ENCODE measurements at regions not wholly inside any gene's neighbourhood (a gene's known extent, or its start where the extent isn't known, plus 50 kb on each side); places are given as distances from the start of the nearest gene placed in this dataset.

DNA sequence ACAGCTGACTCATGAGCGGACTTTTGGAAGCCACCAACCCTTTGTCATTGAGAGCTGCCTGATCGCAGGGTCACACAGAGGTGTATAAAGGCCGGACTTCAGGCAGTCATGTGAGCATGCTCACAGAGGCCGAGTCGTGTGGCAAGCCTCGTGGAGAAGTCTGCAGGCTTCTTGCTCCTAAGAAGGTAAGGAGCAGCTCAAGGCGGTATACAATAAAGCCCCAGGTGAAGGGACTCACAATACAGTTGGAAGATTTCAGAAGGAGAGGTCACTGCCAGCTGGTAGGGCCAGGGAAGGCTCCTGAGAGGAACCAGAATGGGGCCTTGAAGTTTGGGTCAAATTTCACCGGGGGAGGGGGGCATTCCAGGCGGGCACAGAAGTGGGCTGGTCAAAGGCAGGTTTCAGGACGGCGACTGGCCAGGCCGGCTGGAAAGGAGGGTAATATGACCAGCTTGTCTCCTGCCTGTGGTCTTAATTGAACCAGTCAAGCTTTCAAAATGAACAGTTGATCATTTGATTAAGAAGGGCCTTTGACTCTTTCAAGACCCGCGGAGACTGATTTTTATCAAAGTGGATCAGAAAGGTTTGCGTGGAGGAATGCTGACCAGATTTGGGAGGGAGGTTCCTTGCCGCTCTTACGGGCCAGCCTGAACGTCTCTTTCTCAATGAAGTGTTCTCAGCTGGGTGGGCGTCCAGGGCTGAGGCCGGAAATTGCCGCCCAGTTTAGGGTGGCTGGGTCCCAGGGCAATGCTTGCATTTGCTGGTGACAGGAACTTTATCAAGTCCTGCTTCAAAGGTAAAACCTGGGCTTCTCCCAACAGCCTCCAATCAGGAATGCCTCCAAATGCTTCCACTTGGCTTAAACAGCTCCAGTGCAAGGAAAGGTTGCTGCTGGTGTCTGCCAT lies 178.6 kb downstream of the EMX2 start:
- H3K27ac ChIP-seq (ENCODE audit: low read depth, low read length): no peak overlapping the region
- WGBS (ENCODE audit: insufficient coverage): 53% methylated on average over 21 of the region's 21 CpGs

DNA sequence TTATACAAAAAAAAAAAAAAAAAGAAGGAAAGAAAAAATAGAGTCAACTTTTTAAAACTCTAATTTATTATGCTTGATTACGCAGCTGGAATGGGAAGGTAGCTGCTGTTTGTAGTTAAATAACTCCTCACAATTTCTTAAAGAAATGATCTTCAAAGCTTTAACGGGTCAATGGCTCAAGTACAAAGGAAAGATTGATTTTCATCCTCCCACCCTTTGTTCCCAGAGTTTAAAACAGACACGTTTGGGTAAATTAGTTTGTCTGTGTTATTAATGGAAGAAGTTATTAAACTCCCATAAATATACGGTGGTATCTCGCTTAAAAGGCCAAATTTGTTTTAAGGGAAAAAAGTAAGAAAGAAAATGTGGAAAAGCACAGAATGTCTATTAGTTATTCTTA lies 179.3 kb downstream of the EMX2 start:
- DNase-seq (ENCODE audit: low read depth in 4 of 6, low spot score in 6 of 6): no peak

More for the DNA sequence above, 178.6 kb downstream of the EMX2 start:
- Histone ChIP-seq H3K36me3 (ENCODE audit: control insufficient read depth, insufficient read depth, low read length) (no peaks in the 10 kb centered on the region), H3K4me3 (ENCODE audit: low read depth, low read length) (no peak overlapping the region), H3K9me3 (ENCODE audit: control insufficient read depth, insufficient read depth, low read length) (no peaks in the 10 kb centered on the region), H3K4me1 (ENCODE audit: control insufficient read depth, insufficient read depth, low read length) (no peaks in the 10 kb centered on the region), H3K27me3 (ENCODE audit: control insufficient read depth, insufficient read depth, low read length) (peaks cover 25% of the 10 kb centered on the region)
- no peak for DNase-seq (ENCODE audit: low read depth in 4 of 6, low spot score in 6 of 6)

DNA sequence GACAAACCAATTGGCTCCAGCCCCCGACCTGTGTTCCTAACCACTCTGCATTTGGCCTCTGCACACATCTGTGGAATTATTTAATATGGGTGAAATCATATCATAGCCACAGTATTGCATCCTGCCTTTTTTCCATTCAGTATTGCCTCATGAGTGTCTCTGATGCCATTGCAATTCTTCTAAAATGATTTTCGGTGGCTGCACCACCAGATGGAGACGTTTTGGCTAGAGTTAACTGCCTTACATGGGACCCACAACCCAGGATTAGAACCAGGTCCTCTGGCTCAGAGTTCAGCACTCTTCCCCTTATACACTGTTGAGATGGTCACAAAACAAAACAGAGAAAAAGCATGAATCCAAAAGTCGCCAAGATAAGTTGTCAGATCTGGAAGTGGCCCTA lies 180.8 kb downstream of the EMX2 start:
- no peak overlapping the region for H3K4me3 ChIP-seq (ENCODE audit: low read depth, low read length)
- no peaks in the 10 kb centered on the region for H3K9me3 ChIP-seq (ENCODE audit: control insufficient read depth, insufficient read depth, low read length)
- peaks cover 25% of the 10 kb centered on the region for H3K27me3 ChIP-seq (ENCODE audit: control insufficient read depth, insufficient read depth, low read length)
- WGBS (ENCODE audit: insufficient coverage): 89% methylated on average over 3 of the region's 4 CpGs
- no peaks in the 10 kb centered on the region for H3K36me3 ChIP-seq (ENCODE audit: control insufficient read depth, insufficient read depth, low read length)
- no peak for DNase-seq (ENCODE audit: low read depth in 4 of 6, low spot score in 6 of 6)
- H3K4me1 ChIP-seq (ENCODE audit: control insufficient read depth, insufficient read depth, low read length): no peaks in the 10 kb centered on the region
- no peak overlapping the region for H3K27ac ChIP-seq (ENCODE audit: low read depth, low read length)

More for the DNA sequence above, 179.3 kb downstream of the EMX2 start:
- peaks cover 25% of the 10 kb centered on the region for H3K27me3 ChIP-seq (ENCODE audit: control insufficient read depth, insufficient read depth, low read length)
- no peak overlapping the region for H3K4me3 ChIP-seq (ENCODE audit: low read depth, low read length)
- no peaks in the 10 kb centered on the region for H3K9me3 ChIP-seq (ENCODE audit: control insufficient read depth, insufficient read depth, low read length)
- H3K27ac ChIP-seq (ENCODE audit: low read depth, low read length): no peak overlapping the region
- WGBS (ENCODE audit: insufficient coverage): no CpG with 5 or more reads among the region's 5 CpGs
- no peaks in the 10 kb centered on the region for H3K36me3 ChIP-seq (ENCODE audit: control insufficient read depth, insufficient read depth, low read length)
- no peaks in the 10 kb centered on the region for H3K4me1 ChIP-seq (ENCODE audit: control insufficient read depth, insufficient read depth, low read length)

DNA sequence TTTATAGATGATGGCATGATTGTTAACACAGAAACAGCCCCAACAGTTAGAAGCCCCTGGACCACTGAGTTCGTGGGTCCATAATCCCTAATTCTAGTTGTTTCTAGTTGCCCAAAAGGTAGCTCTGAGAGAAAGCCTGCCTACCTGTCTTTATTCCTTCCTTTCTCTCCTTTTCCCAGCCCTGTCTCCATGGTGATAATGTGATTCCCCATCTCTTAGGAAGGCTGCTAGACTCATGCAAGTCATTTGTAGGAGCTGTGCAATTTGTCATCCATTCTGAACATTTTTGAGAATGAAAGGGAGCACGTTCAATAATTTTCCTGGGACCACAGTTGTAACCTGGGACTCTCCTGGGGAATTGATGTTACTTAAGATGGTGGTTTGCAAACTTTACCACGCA lies 183.4 kb downstream of the EMX2 start:
- peaks cover 30% of the 10 kb centered on the region for H3K27me3 ChIP-seq (ENCODE audit: control insufficient read depth, insufficient read depth, low read length)
- WGBS (ENCODE audit: insufficient coverage): 67% methylated on average over 2 of the region's 3 CpGs
- no peak overlapping the region for H3K27ac ChIP-seq (ENCODE audit: low read depth, low read length)
- no peaks in the 10 kb centered on the region for H3K36me3 ChIP-seq (ENCODE audit: control insufficient read depth, insufficient read depth, low read length)
- H3K4me3 ChIP-seq (ENCODE audit: low read depth, low read length): no peak overlapping the region
- DNase-seq (ENCODE audit: low read depth in 4 of 6, low spot score in 6 of 6): peak in 2 of 6 donors; percentile 25 to 73
- no peaks in the 10 kb centered on the region for H3K9me3 ChIP-seq (ENCODE audit: control insufficient read depth, insufficient read depth, low read length)
- no peaks in the 10 kb centered on the region for H3K4me1 ChIP-seq (ENCODE audit: control insufficient read depth, insufficient read depth, low read length)

DNA sequence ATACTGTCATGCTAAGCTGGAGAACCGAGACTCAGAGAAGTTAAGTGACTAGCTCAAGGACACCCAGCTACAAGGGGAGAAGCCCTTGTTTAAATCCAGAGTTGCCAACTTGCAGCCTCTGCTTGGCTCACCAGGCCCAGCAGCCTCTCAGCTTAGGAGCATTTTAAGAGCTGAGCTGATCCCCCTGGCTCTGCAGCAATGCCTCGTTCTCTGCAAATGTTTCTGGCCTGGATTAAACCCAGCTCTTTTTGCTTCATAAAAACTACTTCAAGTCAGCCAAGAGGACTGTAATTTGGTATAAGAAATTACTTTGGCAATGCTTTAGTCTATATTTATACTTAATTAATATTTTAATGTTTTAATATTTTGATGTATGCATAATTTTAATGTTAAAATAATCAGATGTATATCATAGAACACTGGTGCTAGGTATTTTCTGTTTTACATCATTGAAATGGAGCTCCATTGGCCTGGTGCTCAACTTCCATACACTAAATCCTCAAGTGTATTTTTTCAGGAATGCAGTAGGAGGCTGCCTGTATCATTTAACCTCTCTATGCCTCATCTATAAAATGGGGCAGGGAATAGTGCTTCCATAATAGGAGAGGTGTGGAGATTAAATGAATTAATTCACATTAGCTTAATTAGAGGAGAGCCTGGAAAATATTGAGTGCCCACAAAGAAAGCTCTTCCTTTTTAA lies 184.2 kb downstream of the EMX2 start:
- no peaks in the 10 kb centered on the region for H3K4me1 ChIP-seq (ENCODE audit: control insufficient read depth, insufficient read depth, low read length)
- H3K27me3 ChIP-seq (ENCODE audit: control insufficient read depth, insufficient read depth, low read length): peaks cover 32% of the 10 kb centered on the region
- H3K9me3 ChIP-seq (ENCODE audit: control insufficient read depth, insufficient read depth, low read length): no peaks in the 10 kb centered on the region
- no peak overlapping the region for H3K4me3 ChIP-seq (ENCODE audit: low read depth, low read length)
- no peak for DNase-seq (ENCODE audit: low read depth in 4 of 6, low spot score in 6 of 6)
- no peak overlapping the region for H3K27ac ChIP-seq (ENCODE audit: low read depth, low read length)
- 77% methylated on average over 1 of the region's 2 CpGs for whole genome bisulfite sequencing (ENCODE audit: insufficient coverage)
- H3K36me3 ChIP-seq (ENCODE audit: control insufficient read depth, insufficient read depth, low read length): no peaks in the 10 kb centered on the region

DNA sequence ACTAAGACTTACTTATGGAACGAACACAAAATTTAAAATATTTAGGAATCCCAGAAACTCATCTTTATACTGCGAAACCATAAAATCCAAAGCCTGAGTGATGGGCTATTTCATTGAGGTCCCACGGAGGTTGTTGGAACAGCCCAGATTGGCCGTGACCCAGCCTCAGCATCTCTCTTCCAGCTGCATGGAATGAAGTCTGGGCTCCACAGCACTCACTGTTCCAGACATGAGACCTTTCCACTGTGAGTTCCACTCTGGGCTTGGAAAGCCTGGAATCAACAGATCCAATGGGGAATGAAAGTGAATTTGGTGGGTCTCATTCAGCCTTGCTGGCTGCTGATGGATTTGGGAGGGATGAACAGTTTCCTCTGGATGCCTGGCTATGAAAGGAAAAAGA lies 184.9 kb downstream of the EMX2 start:
- Histone ChIP-seq H3K4me1 (ENCODE audit: control insufficient read depth, insufficient read depth, low read length) (no peaks in the 10 kb centered on the region), H3K27me3 (ENCODE audit: control insufficient read depth, insufficient read depth, low read length) (peaks cover 31% of the 10 kb centered on the region), H3K9me3 (ENCODE audit: control insufficient read depth, insufficient read depth, low read length) (no peaks in the 10 kb centered on the region), H3K36me3 (ENCODE audit: control insufficient read depth, insufficient read depth, low read length) (no peaks in the 10 kb centered on the region), H3K27ac (ENCODE audit: low read depth, low read length) (no peak overlapping the region), H3K4me3 (ENCODE audit: low read depth, low read length) (no peak overlapping the region)
- 86% methylated on average over 4 of the region's 4 CpGs for WGBS (ENCODE audit: insufficient coverage)
- DNase-seq (ENCODE audit: low read depth in 4 of 6, low spot score in 6 of 6): no peak

DNA sequence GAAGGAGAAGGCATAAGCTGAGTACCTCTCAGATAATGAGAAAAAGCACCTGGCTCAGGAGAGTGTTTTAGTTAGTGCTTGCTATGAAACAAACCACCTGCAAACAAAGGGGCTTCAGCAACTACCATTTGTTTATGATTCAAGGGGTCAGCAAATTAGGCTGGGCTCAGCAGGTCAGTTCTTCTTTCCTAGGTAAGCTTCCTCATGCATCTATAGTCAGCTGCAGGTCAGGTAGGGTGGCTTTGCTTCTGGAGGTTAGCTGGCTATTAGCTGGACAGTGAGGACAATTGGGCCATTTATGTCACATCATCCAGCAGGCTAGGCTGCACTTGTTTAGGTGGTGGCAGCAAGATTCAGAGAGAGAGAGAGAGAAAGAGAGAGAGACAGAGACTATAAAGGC lies 185.5 kb downstream of the EMX2 start:
- no peak overlapping the region for H3K4me3 ChIP-seq (ENCODE audit: low read depth, low read length)

DNA sequence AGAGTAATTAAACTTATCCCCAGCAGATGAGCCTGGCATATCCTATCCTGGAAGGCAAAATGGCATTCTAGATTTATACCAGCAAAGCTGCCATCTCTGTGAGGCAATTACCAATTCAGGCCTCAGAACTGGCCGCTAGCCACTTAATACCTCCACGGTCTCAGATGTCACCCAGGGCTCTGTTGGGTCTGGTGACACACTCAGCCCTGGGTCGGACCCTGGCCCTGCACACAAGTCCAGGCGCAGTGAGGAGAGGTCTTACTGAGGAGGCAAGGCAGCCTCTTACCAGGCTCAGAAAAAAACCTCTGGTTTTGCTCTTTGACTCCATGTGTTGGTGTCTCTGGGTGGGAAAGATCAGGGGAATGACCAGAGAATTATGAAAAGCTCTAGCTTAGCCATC lies 186.6 kb downstream of the EMX2 start:
- WGBS (ENCODE audit: insufficient coverage): 96% methylated on average over 4 of the region's 4 CpGs
- no peak for DNase-seq (ENCODE audit: low read depth in 4 of 6, low spot score in 6 of 6)
- Histone ChIP-seq H3K4me3 (ENCODE audit: low read depth, low read length) (no peak overlapping the region), H3K27me3 (ENCODE audit: control insufficient read depth, insufficient read depth, low read length) (peaks cover 39% of the 10 kb centered on the region), H3K9me3 (ENCODE audit: control insufficient read depth, insufficient read depth, low read length) (no peaks in the 10 kb centered on the region), H3K27ac (ENCODE audit: low read depth, low read length) (no peak overlapping the region), H3K36me3 (ENCODE audit: control insufficient read depth, insufficient read depth, low read length) (no peaks in the 10 kb centered on the region), H3K4me1 (ENCODE audit: control insufficient read depth, insufficient read depth, low read length) (no peaks in the 10 kb centered on the region)

More for the DNA sequence above, 185.5 kb downstream of the EMX2 start:
- DNase-seq (ENCODE audit: low read depth in 4 of 6, low spot score in 6 of 6): no peak
- Histone ChIP-seq H3K27ac (ENCODE audit: low read depth, low read length) (no peak overlapping the region), H3K27me3 (ENCODE audit: control insufficient read depth, insufficient read depth, low read length) (peaks cover 33% of the 10 kb centered on the region), H3K4me1 (ENCODE audit: control insufficient read depth, insufficient read depth, low read length) (no peaks in the 10 kb centered on the region), H3K36me3 (ENCODE audit: control insufficient read depth, insufficient read depth, low read length) (no peaks in the 10 kb centered on the region), H3K9me3 (ENCODE audit: control insufficient read depth, insufficient read depth, low read length) (no peaks in the 10 kb centered on the region)

DNA sequence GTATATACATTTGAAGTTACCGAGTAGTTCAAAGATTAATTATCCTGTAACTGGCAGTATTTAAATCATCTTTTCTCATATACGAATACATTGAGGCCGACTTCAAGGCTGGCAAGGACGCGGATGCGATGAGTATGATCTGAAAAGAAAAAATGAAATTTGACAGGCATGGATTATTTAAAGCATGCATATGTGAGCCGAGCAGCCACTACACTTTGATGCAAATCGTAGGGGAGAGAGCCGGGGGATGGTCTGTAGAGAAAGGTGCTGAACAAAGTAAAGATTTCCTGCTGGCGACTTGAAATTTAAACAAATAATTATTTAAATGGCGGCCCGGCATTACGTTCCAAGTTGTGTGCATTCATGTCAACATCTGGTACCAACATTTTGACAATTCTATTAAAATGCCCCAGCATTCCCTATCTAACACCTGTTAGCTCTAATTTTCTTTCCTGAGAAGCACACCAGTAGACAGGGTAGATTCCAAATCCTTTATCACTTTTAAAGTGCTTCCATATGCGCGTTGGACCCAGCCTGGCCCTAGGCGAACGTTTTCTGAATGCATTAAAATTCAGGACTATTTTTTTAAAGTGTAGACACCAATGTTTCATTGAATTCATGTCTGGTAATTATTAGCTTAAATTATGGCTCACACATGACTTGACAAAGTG lies 188.7 kb downstream of the EMX2 start:
- no peak overlapping the region for H3K27ac ChIP-seq (ENCODE audit: low read depth, low read length)
- H3K27me3 ChIP-seq (ENCODE audit: control insufficient read depth, insufficient read depth, low read length): peaks cover 56% of the 10 kb centered on the region
- WGBS (ENCODE audit: insufficient coverage): 64% methylated on average over 10 of the region's 17 CpGs
- H3K4me3 ChIP-seq (ENCODE audit: low read depth, low read length): no peak overlapping the region
- DNase-seq (ENCODE audit: low read depth in 4 of 6, low spot score in 6 of 6): no peak
- H3K36me3 ChIP-seq (ENCODE audit: control insufficient read depth, insufficient read depth, low read length): no peaks in the 10 kb centered on the region
- H3K9me3 ChIP-seq (ENCODE audit: control insufficient read depth, insufficient read depth, low read length): no peaks in the 10 kb centered on the region
- peaks cover 10% of the 10 kb centered on the region for H3K4me1 ChIP-seq (ENCODE audit: control insufficient read depth, insufficient read depth, low read length)

Data from spinal cord (tissue), 9 donors.